ENCODE measurements at regions not wholly inside any gene's neighbourhood (a gene's known extent, or its start where the extent isn't known, plus 50 kb on each side); places are given as distances from the start of the nearest gene placed in this dataset.

GRCh38 chr10:63772491-63772890 lies 251.3 kb downstream of the REEP3 start:
- no peak overlapping the region for H3K4ac ChIP-seq (ENCODE audit: low read depth in 1 of 2, low read length in 2 of 2)
- no peak overlapping the region for H2BK15ac ChIP-seq (ENCODE audit: low read depth, poor library complexity, severe bottlenecking)
- no peaks in the 10 kb centered on the region for H3K79me1 ChIP-seq (replicated peaks; ENCODE audit: low read length, poor library complexity, severe bottlenecking)
- H3K9me3 ChIP-seq (ENCODE audit: control insufficient read depth, low read length): no peaks in the 10 kb centered on the region
- H3K36me3 ChIP-seq (ENCODE audit: control insufficient read depth in 1 of 2, insufficient read depth in 2 of 2, low read depth in 1 of 2, low read length in 2 of 2): no peaks in the 10 kb centered on the region
- no peak overlapping the region for H2BK5ac ChIP-seq (ENCODE audit: low read depth, low read length, poor library complexity, severe bottlenecking)
- no peak overlapping the region for H3K9ac ChIP-seq (ENCODE audit: low read length)
- no peak overlapping the region for H4K91ac ChIP-seq (ENCODE audit: low read length)
- H3K23ac ChIP-seq (ENCODE audit: low read length in 2 of 2): no peak overlapping the region
- H3K27me3 ChIP-seq (ENCODE audit: control insufficient read depth in 1 of 2, insufficient read depth in 1 of 2, low read length in 2 of 2): peaks cover 0 to 8% of the 10 kb centered on the region in 2 experiments
- H2AFZ ChIP-seq (ENCODE audit: low read depth, low read length): no peak overlapping the region
- no peaks in the 10 kb centered on the region for H3K4me1 ChIP-seq (ENCODE audit: control insufficient read depth, insufficient read depth, low read depth, low read length)
- H4K8ac ChIP-seq (ENCODE audit: low read length): no peak overlapping the region
- H3K18ac ChIP-seq (ENCODE audit: low read depth in 1 of 2, low read length in 2 of 2): no peak overlapping the region
- WGBS: no CpG with 5 or more reads among the region's 1 CpG
- no peak overlapping the region for H3K14ac ChIP-seq (ENCODE audit: low read length in 2 of 2)
- no peak overlapping the region for H2BK12ac ChIP-seq (ENCODE audit: low read length in 2 of 2)
- H2BK120ac ChIP-seq (ENCODE audit: low read depth, low read length): no peak overlapping the region
- no peak overlapping the region for H2AK5ac ChIP-seq (ENCODE audit: low read length, severe bottlenecking)
- no peak for DNase-seq
- no peak overlapping the region for H3K4me3 ChIP-seq (ENCODE audit: insufficient read depth in 1 of 2, low read depth in 1 of 2, low read length in 2 of 2)
- H3K4me2 ChIP-seq (ENCODE audit: low read length, poor library complexity, severe bottlenecking): no peak overlapping the region
- no peak overlapping the region for H3K27ac ChIP-seq (ENCODE audit: low read length, poor library complexity, severe bottlenecking)

GRCh38 chr10:63773106-63773505 lies 251.9 kb downstream of the REEP3 start:
- H3K36me3 ChIP-seq (ENCODE audit: control insufficient read depth in 1 of 2, insufficient read depth in 2 of 2, low read depth in 1 of 2, low read length in 2 of 2): no peaks in the 10 kb centered on the region
- no peak overlapping the region for H2BK15ac ChIP-seq (ENCODE audit: low read depth, poor library complexity, severe bottlenecking)
- H3K27me3 ChIP-seq (ENCODE audit: control insufficient read depth in 1 of 2, insufficient read depth in 1 of 2, low read length in 2 of 2): peaks cover 0 to 8% of the 10 kb centered on the region in 2 experiments
- H2AK5ac ChIP-seq (ENCODE audit: low read length, severe bottlenecking): no peak overlapping the region
- no peaks in the 10 kb centered on the region for H3K79me1 ChIP-seq (replicated peaks; ENCODE audit: low read length, poor library complexity, severe bottlenecking)
- no peak overlapping the region for H3K18ac ChIP-seq (ENCODE audit: low read depth in 1 of 2, low read length in 2 of 2)
- H2BK5ac ChIP-seq (ENCODE audit: low read depth, low read length, poor library complexity, severe bottlenecking): no peak overlapping the region
- no peak overlapping the region for H4K91ac ChIP-seq (ENCODE audit: low read length)
- no peak overlapping the region for H3K9ac ChIP-seq (ENCODE audit: low read length)
- no peak overlapping the region for H2BK12ac ChIP-seq (ENCODE audit: low read length in 2 of 2)
- no peaks in the 10 kb centered on the region for H3K9me3 ChIP-seq (ENCODE audit: control insufficient read depth, low read length)
- WGBS: 13% methylated on average over 1 of the region's 1 CpG
- no peak for DNase-seq
- H3K14ac ChIP-seq (ENCODE audit: low read length in 2 of 2): peak overlapping the region in 1 of 2 experiments; percentile 41
- H3K23ac ChIP-seq (ENCODE audit: low read length in 2 of 2): no peak overlapping the region
- H3K4me3 ChIP-seq (ENCODE audit: insufficient read depth in 1 of 2, low read depth in 1 of 2, low read length in 2 of 2): no peak overlapping the region
- H3K4me2 ChIP-seq (ENCODE audit: low read length, poor library complexity, severe bottlenecking): no peak overlapping the region
- no peak overlapping the region for H4K8ac ChIP-seq (ENCODE audit: low read length)
- no peaks in the 10 kb centered on the region for H3K4me1 ChIP-seq (ENCODE audit: control insufficient read depth, insufficient read depth, low read depth, low read length)
- no peak overlapping the region for H3K27ac ChIP-seq (ENCODE audit: low read length, poor library complexity, severe bottlenecking)
- H2BK120ac ChIP-seq (ENCODE audit: low read depth, low read length): no peak overlapping the region
- H3K4ac ChIP-seq (ENCODE audit: low read depth in 1 of 2, low read length in 2 of 2): no peak overlapping the region
- no peak overlapping the region for H2AFZ ChIP-seq (ENCODE audit: low read depth, low read length)

DNA sequence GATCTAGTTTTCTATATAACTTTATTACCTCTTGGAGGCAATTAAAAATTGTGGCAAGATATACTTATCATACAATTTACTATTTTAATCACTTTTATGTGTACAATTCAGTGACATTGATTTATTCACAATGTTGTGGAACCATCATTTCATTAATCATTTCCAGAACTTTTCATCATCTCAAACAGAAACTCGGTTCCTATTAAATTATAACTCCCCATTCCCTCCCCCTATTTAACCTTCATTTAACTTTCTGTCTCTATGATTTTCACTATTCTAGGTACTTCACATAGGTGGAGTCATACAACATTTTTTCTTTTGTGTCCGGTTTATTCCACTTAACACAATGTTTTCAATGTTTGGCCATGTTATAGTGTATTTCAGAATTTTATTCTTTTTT lies 252.8 kb downstream of the REEP3 start:
- Histone ChIP-seq H2BK12ac (ENCODE audit: low read length in 2 of 2) (no peak overlapping the region), H2BK15ac (ENCODE audit: low read depth, poor library complexity, severe bottlenecking) (no peak overlapping the region), H3K79me1 (replicated peaks; ENCODE audit: low read length, poor library complexity, severe bottlenecking) (no peaks in the 10 kb centered on the region), H4K91ac (ENCODE audit: low read length) (no peak overlapping the region), H3K18ac (ENCODE audit: low read depth in 1 of 2, low read length in 2 of 2) (no peak overlapping the region), H3K9me3 (ENCODE audit: control insufficient read depth, low read length) (no peaks in the 10 kb centered on the region), H3K27me3 (ENCODE audit: control insufficient read depth in 1 of 2, insufficient read depth in 1 of 2, low read length in 2 of 2) (peaks cover 0 to 8% of the 10 kb centered on the region in 2 experiments), H2BK120ac (ENCODE audit: low read depth, low read length) (no peak overlapping the region), H3K9ac (ENCODE audit: low read length) (no peak overlapping the region), H3K4me1 (ENCODE audit: control insufficient read depth, insufficient read depth, low read depth, low read length) (no peaks in the 10 kb centered on the region), H2BK5ac (ENCODE audit: low read depth, low read length, poor library complexity, severe bottlenecking) (no peak overlapping the region), H2AFZ (ENCODE audit: low read depth, low read length) (no peak overlapping the region), H3K4me3 (ENCODE audit: insufficient read depth in 1 of 2, low read depth in 1 of 2, low read length in 2 of 2) (no peak overlapping the region), H4K8ac (ENCODE audit: low read length) (no peak overlapping the region), H3K36me3 (ENCODE audit: control insufficient read depth in 1 of 2, insufficient read depth in 2 of 2, low read depth in 1 of 2, low read length in 2 of 2) (no peaks in the 10 kb centered on the region), H3K14ac (ENCODE audit: low read length in 2 of 2) (no peak overlapping the region), H2AK5ac (ENCODE audit: low read length, severe bottlenecking) (no peak overlapping the region), H3K23ac (ENCODE audit: low read length in 2 of 2) (no peak overlapping the region), H3K4ac (ENCODE audit: low read depth in 1 of 2, low read length in 2 of 2) (no peak overlapping the region), H3K27ac (ENCODE audit: low read length, poor library complexity, severe bottlenecking) (no peak overlapping the region), H3K4me2 (ENCODE audit: low read length, poor library complexity, severe bottlenecking) (no peak overlapping the region)
- no peak for DNase-seq
- 98% methylated on average over 1 of the region's 2 CpGs for WGBS

- H4K91ac ChIP-seq (ENCODE audit: low read length): no peak overlapping the region
- peaks cover 0 to 12% of the 10 kb centered on the region in 2 experiments for H3K27me3 ChIP-seq (ENCODE audit: control insufficient read depth in 1 of 2, insufficient read depth in 1 of 2, low read length in 2 of 2)
- H3K36me3 ChIP-seq (ENCODE audit: control insufficient read depth in 1 of 2, insufficient read depth in 2 of 2, low read depth in 1 of 2, low read length in 2 of 2): no peaks in the 10 kb centered on the region
- H3K18ac ChIP-seq (ENCODE audit: low read depth in 1 of 2, low read length in 2 of 2): no peak overlapping the region
- H2BK15ac ChIP-seq (ENCODE audit: low read depth, poor library complexity, severe bottlenecking): no peak overlapping the region
- no peak overlapping the region for H3K27ac ChIP-seq (ENCODE audit: low read length, poor library complexity, severe bottlenecking)
- H3K79me1 ChIP-seq (replicated peaks; ENCODE audit: low read length, poor library complexity, severe bottlenecking): no peaks in the 10 kb centered on the region
- no peak overlapping the region for H3K4me3 ChIP-seq (ENCODE audit: insufficient read depth in 1 of 2, low read depth in 1 of 2, low read length in 2 of 2)
- no peak overlapping the region for H3K14ac ChIP-seq (ENCODE audit: low read length in 2 of 2)
- 91% methylated on average over 2 of the region's 3 CpGs for WGBS
- H2BK120ac ChIP-seq (ENCODE audit: low read depth, low read length): no peak overlapping the region
- H3K9ac ChIP-seq (ENCODE audit: low read length): no peak overlapping the region
- H3K9me3 ChIP-seq (ENCODE audit: control insufficient read depth, low read length): no peaks in the 10 kb centered on the region
- H2AFZ ChIP-seq (ENCODE audit: low read depth, low read length): no peak overlapping the region
- no peak overlapping the region for H2BK12ac ChIP-seq (ENCODE audit: low read length in 2 of 2)
- no peak overlapping the region for H4K8ac ChIP-seq (ENCODE audit: low read length)
- no peak overlapping the region for H3K4me2 ChIP-seq (ENCODE audit: low read length, poor library complexity, severe bottlenecking)
- H2AK5ac ChIP-seq (ENCODE audit: low read length, severe bottlenecking): no peak overlapping the region
- DNase-seq: no peak
- no peak overlapping the region for H3K4ac ChIP-seq (ENCODE audit: low read depth in 1 of 2, low read length in 2 of 2)
- H3K23ac ChIP-seq (ENCODE audit: low read length in 2 of 2): no peak overlapping the region
- H2BK5ac ChIP-seq (ENCODE audit: low read depth, low read length, poor library complexity, severe bottlenecking): no peak overlapping the region
- no peaks in the 10 kb centered on the region for H3K4me1 ChIP-seq (ENCODE audit: control insufficient read depth, insufficient read depth, low read depth, low read length)
These were observed 258.9 kb downstream of the REEP3 start for GRCh38 chr10:63780101-63780500.

Measured in mesenchymal stem cell (in vitro differentiated cells and primary cell).